A673 (cell line): ENCODE measurements at regions not wholly inside any gene's neighbourhood (a gene's known extent, or its start where the extent isn't known, plus 50 kb on each side); places are given as distances from the start of the nearest gene placed in this dataset.

Source experiments
- BruUV-seq: library from RNA; stranded (reverse); fragments of 400-500 nt; replicated peaks from 2 replicates; lab custom pipeline; 2021; lab: Mats Ljungman, UMichigan
- CTCF ChIA-PET: fragments of 300-600 bp; sonication (Branson Sonifier 250); formaldehyde crosslinking; loops from one replicate; lab custom pipeline; 2022; ENCODE audit warnings: antibody characterized with exemption; lab: Charles Lee
- POLR2A ChIA-PET: fragments of 300-600 bp; sonication (Branson Sonifier 250); formaldehyde crosslinking; loops from one replicate; lab custom pipeline; 2022; ENCODE audit warnings: antibody characterized with exemption; ENCODE audit not compliant: low non-redundant PET; lab: Charles Lee
- DNase-seq: peaks from one replicate; pipeline ENCODE4 v3.0.0-alpha.2; 2015; ENCODE audit warnings: low spot score
- H3K27ac ChIP-seq: fragments of 200-600 bp; sonication (generic); 2 replicates; pipeline ENCODE4 v1.5.1; 2016; ENCODE audit warnings: mixed run types, low read depth, mild to moderate bottlenecking, mixed read lengths, antibody characterized with exemption, low read length; ENCODE audit not compliant: poor library complexity, severe bottlenecking
- H3K27me3 ChIP-seq: fragments of 200-600 bp; sonication (generic); replicated peaks from 2 replicates; pipeline ENCODE4 v1.6.1; 2017; ENCODE audit warnings: mixed run types, low read depth, mild to moderate bottlenecking, mixed read lengths, antibody characterized with exemption, low read length; ENCODE audit not compliant: insufficient read depth, poor library complexity
- H3K36me3 ChIP-seq: fragments of 200-600 bp; sonication (generic); 2 replicates; pipeline ENCODE4 v1.6.1; 2016; ENCODE audit warnings: mixed run types, mild to moderate bottlenecking, mixed read lengths, antibody characterized with exemption, low read length; ENCODE audit not compliant: insufficient read depth, poor library complexity, severe bottlenecking
- H3K4me1 ChIP-seq: fragments of 200-600 bp; sonication (generic); 2 replicates; pipeline ENCODE4 v1.6.1; 2017; ENCODE audit warnings: mixed run types, mild to moderate bottlenecking, mixed read lengths, antibody characterized with exemption, low read length; ENCODE audit not compliant: insufficient read depth, poor library complexity, severe bottlenecking
- H3K4me3 ChIP-seq: fragments of 200-600 bp; sonication (generic); 2 replicates; pipeline ENCODE4 v1.5.1; 2016; ENCODE audit warnings: low read depth, mixed run types, mild to moderate bottlenecking, mixed read lengths, low read length; ENCODE audit not compliant: poor library complexity, severe bottlenecking
- H3K9me3 ChIP-seq: fragments of 200-600 bp; sonication (generic); 2 replicates; pipeline ENCODE4 v1.6.1; 2016; ENCODE audit warnings: mixed run types, low read depth, mild to moderate bottlenecking, mixed read lengths, antibody characterized with exemption, low read length; ENCODE audit not compliant: poor library complexity, severe bottlenecking
- EZH2 ChIP-seq: fragments of 200-600 bp; sonication (generic); IDR thresholded peaks from 2 replicates; pipeline ENCODE4 v1.6.1; 2017; ENCODE audit warnings: borderline replicate concordance, low read depth, mild to moderate bottlenecking, mixed read lengths, antibody characterized with exemption, low read length; ENCODE audit not compliant: poor library complexity, severe bottlenecking
- intact Hi-C: fragments of 100-400 bp; cut with micrococcal nuclease; formaldehyde crosslinking; loops from one replicate; pipeline ENCODE4 v1.10.0; 2022; ENCODE audit not compliant: unreplicated experiment
- TF ChIP-seq, protein P1 (sequence below): fragments of 300-800, 200-600 bp; sonication (generic); conservative IDR thresholded peaks from 2 replicates; pipeline ENCODE4 v1.5.1; 2017; ENCODE audit warnings: low read depth, mild to moderate bottlenecking, antibody characterized with exemption, low read length, moderate library complexity, mixed read lengths

DNA sequence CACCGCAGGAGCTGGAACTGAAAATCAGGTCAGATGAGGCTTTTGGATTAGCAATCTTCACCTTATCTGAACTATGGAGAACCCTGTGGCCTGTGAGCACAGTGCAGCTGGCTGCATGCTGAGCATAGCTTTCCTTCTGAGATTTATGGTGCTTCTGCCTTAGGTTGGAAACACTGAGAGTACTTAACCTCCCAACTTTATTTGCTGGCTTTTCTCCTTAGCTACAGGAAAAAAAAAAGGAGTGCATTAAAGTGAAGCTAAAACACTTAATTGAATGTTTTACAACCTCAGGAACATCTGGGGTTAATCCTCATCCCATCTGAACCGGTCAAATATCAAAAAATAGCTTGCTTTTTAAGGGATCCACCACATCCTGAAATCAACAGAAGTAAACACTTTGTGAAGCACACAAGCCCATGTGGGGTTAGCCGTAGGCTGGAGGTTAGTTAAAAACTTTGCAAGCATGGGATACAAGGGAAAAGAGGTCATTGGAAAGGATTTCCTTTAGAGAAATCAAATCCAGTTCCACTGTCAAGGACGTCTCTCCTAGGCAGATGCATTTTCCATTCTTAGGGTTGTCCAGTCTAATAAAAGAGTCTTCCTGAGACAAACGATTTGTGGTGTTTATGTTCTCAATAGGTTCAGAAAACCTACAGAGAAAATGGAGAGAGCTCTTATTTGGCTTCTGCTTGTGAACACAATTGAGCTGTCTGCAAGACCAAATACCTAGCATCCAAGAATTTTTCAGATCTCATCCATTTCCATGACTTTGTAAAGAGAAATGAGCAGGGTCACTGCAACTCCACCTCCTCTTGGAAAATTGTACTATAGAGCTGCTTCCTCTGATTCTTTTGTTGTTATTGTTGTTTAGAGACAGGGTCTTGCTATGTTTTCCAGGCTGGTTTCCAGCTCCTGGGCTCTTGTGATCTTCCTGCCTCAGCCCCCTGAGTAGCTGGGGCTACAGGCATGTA, 470.4 kb upstream of the IGFBP3 start:
- no peak overlapping the region for H3K27ac ChIP-seq
- H3K36me3 ChIP-seq = no peaks in the 10 kb centered on the region
- no peaks in the 10 kb centered on the region for H3K4me1 ChIP-seq
- no peaks in the 10 kb centered on the region for H3K9me3 ChIP-seq
- no TSS peak for BruUV-seq
- H3K4me3 ChIP-seq = no peak overlapping the region
- ChIA-PET CTCF (no interaction called here), POLR2A (no interaction called here)
- H3K27me3 ChIP-seq = no peaks in the 10 kb centered on the region
- DNase-seq = no peak
- TF ChIP-seq, protein P1, sequence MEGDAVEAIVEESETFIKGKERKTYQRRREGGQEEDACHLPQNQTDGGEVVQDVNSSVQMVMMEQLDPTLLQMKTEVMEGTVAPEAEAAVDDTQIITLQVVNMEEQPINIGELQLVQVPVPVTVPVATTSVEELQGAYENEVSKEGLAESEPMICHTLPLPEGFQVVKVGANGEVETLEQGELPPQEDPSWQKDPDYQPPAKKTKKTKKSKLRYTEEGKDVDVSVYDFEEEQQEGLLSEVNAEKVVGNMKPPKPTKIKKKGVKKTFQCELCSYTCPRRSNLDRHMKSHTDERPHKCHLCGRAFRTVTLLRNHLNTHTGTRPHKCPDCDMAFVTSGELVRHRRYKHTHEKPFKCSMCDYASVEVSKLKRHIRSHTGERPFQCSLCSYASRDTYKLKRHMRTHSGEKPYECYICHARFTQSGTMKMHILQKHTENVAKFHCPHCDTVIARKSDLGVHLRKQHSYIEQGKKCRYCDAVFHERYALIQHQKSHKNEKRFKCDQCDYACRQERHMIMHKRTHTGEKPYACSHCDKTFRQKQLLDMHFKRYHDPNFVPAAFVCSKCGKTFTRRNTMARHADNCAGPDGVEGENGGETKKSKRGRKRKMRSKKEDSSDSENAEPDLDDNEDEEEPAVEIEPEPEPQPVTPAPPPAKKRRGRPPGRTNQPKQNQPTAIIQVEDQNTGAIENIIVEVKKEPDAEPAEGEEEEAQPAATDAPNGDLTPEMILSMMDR = no peak
- no peak for TF ChIP-seq EZH2
- intact Hi-C loops = no loop called here

DNA sequence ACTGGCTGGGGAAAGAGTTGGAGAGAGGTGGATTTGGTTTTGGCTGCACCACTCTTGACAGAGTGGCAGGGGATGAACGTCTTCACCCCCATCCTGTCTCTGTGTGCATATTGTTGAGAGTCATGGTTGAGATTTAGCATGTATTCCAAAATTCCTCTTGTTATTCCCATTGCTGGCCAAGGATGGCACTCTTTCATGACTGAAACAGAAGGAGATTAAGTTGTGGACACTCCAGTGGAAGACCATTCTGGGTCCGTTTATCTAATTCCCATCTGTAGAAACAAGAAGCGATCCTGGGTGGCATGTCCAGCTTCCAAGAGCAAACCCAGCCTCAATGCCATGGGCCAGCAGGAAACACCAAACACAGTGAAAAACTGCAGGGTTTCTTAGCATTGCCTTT, 469.0 kb upstream of the IGFBP3 start:
- H3K4me3 ChIP-seq = no peak overlapping the region
- intact Hi-C loops = no loop called here
- ChIA-PET CTCF (interaction anchor here (0.7 kb wide), 1 partner anchor 1538 kb away, joined by 3 read pairs; no protein-coding TSS in a partner anchor), POLR2A (no interaction called here)
- H3K27ac ChIP-seq = no peak overlapping the region
- no peaks in the 10 kb centered on the region for H3K4me1 ChIP-seq
- H3K27me3 ChIP-seq = no peaks in the 10 kb centered on the region
- no peak for DNase-seq
- H3K36me3 ChIP-seq = no peaks in the 10 kb centered on the region
- TF ChIP-seq, protein P1 = no peak
- TF ChIP-seq EZH2 = no peak
- H3K9me3 ChIP-seq = no peaks in the 10 kb centered on the region
- no TSS peak for BruUV-seq

DNA sequence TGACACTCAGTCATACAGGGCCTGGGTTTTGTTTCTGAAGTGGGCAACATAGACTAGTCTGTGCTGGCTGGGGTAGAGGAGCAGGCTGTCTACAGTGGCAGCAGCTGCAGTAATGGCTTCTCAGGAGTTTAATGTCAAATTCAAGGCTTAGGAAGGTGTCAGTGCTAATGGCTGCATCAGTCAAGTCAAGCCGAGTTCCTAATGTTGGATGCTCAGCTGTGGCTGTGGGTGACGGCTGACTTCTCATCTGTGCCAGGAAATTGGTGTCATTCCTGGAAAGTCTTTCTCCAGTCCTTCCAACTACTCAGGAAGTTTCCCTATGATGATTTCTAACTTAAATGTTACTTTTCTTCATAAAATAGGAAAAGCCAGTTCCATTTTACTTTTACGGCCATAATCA, 468.1 kb upstream of the IGFBP3 start:
- H3K27ac ChIP-seq = no peak overlapping the region
- no peak for DNase-seq
- POLR2A ChIA-PET = no interaction called here
- BruUV-seq = no TSS peak
- CTCF ChIA-PET = no interaction called here
- no peaks in the 10 kb centered on the region for H3K4me1 ChIP-seq
- H3K4me3 ChIP-seq = no peak overlapping the region
- no peaks in the 10 kb centered on the region for H3K27me3 ChIP-seq
- H3K36me3 ChIP-seq = no peaks in the 10 kb centered on the region
- TF ChIP-seq EZH2 = no peak
- TF ChIP-seq, protein P1 = no peak
- no peaks in the 10 kb centered on the region for H3K9me3 ChIP-seq
- intact Hi-C loops = no loop called here
